ENCODE measurements at regions not wholly inside any gene's neighbourhood (a gene's known extent, or its start where the extent isn't known, plus 50 kb on each side); places are given as distances from the start of the nearest gene placed in this dataset.
"Not testable (repeated sequence)": the region's sequence is repeated elsewhere in the genome, so short reads cannot be mapped to it uniquely, and the experiment has no call there.

DNA sequence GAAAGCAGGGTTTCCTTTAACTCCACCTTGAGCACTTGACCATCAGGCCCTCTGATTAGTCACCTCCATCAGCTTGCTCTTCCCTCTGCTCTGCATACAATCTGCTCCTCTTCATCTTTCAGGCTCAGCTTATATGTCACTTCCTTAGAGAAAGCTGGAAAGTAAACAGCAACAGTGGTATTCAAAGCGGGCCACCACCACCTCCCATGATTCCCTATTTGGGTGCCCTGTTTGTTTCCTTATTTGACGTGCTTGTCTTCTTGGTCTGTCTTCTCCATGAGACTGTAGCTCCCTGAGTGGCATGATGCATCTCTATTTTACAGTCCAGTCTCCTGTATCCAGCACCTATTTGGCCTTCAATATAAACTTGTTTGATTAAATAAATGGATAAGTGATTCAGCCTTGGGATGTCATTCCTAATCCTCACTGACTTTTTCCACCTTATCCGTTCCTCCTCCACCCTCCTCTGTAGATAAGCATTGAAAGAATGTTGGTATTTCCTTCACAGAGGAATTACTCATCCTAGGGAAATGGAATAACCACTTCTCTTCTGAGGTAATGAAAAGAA lies 102.8 kb upstream of the SGK1 start:
- DNase-seq = peak; percentile 93

DNA sequence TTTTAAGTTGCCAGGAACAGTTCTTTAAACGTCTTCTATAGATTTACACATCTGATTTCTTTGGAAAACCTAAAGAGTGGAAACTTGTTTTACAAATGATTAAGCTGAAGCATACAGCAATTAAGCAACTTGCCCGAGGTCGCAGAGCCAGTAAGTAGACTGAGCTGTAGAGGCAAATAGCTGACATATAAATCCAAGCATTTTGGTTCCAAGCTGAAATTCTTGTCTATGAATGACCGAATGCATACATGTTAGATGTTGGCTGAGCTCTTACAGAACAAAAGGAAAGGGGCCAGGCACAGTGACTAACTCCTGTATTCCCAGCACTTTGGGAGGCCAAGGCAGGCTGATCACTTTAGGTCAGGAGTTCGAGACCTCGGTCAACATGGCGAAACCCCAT lies 101.8 kb upstream of the SGK1 start:
- peak; percentile 61 for DNase-seq

DNA sequence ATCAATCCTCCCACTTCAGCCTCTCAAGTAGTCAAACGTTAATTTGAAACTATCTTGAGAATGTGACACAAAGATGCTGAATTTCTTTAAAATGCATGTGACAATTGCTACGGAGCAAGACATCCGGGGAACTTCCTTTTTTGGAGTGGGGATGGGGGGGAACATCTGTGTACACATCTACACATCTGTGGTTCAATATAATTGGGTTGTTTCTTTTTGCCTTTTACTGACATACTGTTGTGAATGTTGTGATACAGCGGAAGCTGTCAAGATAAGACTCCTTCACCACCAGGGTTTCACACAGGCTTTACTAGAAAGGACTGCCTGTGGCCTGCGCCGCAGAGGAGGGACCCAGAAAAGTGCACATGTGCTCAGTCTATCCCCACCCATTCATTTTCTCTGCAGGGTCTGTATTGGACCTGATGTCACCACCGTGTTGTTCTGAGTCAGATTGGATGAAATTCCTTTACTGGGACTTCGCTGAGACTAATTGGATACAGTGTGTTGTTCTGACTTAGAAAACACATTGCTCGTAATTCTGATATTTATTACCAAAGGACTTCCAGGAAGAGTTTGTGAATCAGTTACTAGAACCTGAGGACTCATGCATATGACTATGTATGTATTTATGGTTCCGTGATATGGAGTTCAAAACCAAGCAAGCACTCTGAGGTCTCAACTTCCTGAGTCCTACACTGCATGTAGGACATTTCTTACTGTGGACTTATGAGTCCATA lies 98.7 kb upstream of the SGK1 start:
- DNase-seq = peak; percentile 97

DNA sequence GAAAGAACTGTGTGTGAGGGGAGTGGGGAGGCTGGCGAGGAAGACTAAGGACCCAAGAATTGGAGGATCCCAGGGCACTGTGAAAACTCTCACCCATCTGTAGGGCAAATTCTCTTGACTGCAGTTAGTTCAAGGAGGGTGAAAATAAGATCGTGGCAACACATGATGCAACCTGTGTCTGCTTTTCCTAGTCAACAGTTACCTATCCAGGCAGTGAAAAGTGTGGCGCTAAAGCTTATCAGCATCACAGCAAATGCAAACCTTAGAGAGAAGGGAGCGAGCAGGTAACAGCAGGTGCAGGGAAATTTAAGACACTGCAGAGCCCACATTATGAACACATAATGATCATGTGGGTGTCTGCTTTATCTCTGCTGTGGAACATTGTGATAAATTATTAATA lies 97.7 kb upstream of the SGK1 start:
- DNase-seq = no peak

DNA sequence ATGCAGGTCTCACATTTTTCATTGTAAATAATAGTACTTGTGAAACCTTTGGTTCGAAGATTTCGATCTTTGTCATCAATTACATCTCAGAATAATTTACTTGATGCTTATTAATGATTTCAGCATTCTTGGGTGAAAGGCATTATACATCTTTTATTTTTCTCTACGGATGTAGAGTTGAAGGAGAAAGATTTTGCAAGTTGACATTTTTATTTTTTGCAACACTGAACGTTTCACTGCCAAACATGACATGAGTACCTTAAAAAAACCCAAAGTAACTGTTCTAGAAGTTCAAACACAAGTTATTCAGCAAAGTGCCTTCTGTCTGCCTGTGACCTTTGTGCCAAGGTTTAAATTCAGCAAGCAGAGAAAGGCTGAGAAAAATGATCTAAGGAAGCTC lies 97.3 kb upstream of the SGK1 start:
- DNase-seq = no peak

DNA sequence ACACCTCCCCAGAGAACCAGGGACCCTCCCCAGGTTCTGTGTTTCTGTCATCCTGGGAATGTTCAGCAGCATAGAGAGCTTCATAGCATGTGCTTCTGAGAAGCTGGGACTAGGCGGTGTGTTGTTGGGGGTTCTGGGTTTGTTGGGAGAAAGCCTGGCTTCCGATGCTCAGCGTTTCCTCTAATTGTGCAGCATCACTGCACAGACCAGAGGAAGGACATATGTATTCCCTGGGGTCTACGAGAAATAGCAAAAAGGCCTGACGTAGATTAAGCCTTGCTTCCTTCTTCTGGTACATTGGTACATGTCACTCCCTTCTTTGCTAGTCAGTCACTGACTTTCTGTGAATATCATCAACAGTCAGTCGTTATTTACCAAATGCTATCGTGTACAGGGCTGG lies 96.9 kb upstream of the SGK1 start:
- no peak for DNase-seq

DNA sequence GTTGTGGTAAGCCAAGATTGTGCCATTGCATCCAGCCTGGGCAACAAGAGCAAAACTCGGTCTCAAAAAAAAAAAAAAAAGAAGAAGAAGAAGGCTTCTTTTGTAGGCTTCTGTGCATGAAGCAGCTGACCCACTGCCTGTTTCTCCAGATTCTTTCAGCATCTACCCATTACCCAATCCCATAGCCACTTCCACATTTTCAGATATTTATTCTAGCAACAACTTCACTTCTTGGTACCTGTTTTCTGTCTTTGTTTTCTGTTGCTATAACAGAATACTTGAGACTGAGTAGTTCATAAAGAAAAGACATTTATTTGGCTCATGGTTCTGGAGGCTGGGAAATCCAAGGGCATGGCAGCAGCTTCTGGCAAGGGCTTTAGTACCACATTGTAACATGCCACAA lies 95.3 kb upstream of the SGK1 start:
- no peak for DNase-seq

DNA sequence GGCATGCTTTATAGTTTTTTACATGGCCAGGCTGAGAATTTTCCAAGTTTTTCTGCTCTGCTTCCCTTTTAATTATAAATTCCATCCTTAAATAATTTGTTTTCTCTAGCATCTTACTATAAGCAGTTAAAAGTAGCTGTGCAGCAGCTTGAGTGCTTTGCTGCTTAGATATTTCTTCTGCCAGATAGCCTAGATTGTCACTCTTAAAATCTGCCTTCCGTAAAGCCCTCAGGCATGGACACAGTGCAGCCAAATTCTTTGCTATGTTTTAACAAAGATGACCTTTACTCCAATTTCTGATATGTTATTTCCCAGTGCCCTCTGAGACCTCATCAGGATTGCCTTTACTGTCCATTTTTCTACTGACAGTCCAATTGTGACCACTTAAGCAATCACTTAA lies 92.6 kb upstream of the SGK1 start:
- no peak for DNase-seq

DNA sequence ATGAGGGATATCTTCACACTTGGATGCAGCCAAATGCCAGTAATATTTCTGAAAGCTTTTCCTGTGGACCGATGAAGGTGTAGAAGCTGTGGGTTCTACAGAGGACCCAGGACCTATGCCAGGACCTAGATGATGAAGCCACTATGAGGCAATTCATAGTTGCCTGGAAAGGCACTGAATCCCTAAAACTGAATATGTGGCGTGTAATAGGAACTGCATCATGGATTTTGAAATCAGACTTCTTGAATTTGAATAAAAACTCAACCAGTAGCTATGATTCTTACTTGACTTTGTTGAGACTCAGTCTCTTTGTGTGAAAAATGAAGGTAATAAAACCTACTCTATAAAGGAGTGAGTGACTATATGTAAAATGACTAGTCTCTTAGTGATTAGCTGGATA lies 89.9 kb upstream of the SGK1 start:
- DNase-seq = no peak

DNA sequence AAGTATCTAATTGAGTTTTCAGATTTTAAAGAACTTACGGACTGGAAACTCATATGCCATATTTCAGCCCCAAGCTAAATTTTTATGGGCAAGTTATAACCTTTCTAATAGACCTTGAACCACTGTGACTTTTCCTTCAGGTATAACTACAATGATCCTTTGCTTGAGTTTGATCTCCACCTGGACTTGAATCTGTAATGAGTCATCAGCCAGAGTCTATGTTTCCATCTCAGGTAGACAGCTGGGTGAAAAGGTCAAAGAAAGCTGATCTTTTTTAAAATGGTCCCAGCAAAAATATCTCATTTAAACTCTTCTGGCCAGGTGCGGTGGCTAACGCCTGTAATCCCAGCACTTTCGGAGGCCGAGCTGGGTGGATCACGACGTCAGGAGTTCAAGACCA lies 88.4 kb upstream of the SGK1 start:
- DNase-seq = no peak

DNA sequence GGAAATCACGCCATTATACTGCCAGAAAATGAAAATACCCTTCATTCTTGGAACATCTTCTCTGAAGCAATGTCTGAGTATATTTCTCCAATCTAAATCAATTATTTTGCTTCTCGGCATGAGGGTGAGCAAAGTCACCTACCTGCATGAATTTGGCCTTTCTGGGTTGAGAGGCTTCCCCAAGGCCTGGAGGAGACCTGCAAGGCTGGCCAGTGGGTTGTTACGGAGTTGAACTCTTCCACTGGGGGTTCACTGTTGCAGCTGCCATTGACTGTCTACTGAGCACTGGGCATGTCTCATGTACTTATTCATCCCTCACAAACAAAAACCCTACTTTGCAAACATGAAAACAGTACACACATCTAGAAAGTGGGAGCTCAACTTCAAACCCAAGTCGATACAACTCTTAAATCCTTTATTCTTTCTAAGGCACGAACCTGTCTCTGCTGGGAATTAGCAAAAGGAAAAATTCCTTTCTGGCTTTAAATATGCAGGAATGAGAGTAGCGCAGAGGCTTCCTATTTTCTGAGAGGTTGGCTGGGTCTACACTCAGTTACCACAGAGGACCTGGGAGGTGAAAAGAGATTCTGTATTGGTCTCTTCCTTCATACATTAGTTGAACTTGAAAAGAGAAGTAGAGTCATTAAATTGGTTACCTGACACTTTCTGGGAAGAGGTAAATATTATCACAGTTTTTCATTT lies 87.6 kb upstream of the SGK1 start:
- no peak for DNase-seq

DNA sequence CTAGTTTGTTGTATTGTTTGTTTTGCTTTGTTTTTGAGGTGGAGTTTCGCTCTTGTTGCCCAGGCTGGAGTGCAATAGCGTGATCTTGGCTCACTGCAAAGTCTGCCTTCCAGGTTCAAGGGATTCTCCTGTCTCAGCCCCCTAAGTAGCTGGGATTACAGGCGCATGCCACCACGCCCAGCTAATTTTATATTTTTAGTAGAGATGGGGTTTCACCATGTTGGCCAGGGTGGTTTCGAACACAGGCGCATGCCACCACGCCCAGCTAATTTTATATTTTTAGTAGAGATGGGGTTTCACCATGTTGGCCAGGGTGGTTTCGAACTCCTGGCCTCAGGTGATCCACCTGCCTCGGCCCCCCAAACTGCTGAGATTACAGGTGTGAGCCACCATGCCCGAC lies 85.4 kb upstream of the SGK1 start:
- not testable (repeated sequence) for DNase-seq

DNA sequence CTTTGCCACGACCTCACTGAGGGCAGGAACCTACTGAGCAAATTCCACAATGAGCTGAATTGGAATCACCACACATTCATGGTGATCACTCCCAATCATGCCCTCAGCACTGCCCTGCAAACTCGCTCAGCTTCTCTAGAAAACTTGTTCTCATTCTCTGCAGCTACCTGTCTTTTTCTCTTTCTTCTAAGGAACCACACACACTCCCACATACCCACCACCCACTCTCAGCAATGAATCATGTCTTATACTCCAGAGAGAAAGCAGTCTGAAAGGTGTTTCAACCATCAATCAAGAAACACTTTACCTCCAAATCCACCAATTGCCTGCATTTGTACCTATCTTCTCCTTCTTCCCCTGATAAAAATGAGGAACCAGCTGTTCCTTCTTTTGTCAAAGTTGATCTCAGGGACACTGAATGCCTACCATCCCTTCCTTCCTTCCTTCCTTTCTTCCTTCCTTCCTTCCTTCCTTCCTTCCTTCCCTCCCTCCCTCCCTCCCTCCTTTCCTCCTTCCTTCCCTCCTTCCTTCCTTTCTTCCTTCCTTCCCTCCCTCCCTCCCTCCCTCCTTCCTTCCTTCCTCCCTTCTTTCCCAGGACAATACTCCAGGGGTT lies 84.6 kb upstream of the SGK1 start:
- DNase-seq = no peak

DNA sequence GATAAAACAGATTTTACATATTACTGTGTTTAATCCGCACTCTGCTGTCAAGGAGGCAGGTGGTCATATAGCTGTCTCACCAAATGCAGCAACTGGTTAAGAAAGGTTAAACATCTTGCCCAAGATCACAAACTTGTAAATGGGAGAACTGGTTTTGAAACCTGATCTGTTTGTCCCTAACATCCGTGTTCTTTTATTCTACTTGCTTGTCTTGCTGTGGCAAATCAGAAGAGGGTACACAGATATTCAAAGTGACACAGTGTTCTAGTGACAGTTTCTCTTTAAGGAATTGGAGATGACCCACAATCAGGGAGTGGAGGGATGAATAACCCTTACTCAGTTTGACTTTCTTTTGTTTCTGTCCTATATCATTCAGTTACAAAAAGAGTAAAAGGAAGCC lies 83.0 kb upstream of the SGK1 start:
- no peak for DNase-seq

DNA sequence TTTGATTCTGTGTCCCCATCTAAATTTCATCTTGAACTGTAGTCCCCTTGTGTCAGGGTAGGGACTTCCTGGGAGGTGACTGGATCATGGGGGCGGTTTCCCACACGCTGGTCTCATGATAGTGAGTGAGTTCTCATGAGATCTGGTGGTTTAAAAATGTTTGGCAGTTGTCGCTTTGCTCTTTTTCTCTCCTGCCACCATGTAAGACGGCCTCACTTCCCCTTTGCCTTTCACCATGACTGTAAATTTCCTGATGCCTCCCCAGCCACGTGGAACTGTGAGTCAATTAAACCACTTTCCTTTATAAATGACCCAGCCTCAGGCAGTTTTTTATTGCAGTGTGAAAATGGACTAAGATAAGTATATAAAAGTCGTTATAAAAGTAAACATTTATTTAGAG lies 80.5 kb upstream of the SGK1 start:
- peak; percentile 12 for DNase-seq

DNA sequence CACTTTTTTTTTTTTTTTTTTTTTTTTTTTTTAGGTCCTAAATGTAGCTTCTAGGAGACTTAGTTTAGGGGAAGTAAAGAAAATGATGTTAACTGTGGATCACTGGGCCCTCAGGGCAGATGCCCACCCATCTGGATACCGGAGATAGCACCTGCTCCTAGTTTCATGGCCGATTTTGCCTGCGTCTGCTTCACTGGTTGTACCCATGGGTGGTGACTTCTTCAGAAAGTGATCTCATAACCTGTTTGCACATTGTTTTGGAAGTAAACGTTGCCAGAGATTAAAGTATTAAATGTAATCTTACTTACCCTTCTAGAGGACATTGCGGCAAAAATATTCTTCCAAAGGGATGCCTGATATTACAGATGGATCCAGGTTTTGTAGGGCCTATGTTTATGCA lies 79.8 kb upstream of the SGK1 start:
- DNase-seq = no peak

DNA sequence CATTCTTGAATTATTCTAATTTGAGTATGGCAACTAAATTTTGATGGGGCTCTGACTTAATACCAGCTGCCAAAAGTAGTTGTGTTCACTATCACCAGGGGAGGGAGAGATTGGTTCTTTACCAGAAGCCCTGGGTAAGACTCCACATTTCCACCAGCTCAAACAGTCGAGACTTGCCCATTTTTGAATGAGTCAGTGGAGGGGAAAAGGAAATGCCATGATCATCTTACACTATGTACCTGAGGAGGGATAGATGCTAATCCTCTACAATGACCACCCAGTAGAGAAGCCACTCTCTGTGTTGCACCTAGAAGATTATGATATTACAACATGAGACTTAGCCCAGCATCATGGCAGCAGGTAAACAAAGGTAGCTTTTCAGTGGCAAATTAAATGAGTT lies 77.0 kb upstream of the SGK1 start:
- DNase-seq = no peak

DNA sequence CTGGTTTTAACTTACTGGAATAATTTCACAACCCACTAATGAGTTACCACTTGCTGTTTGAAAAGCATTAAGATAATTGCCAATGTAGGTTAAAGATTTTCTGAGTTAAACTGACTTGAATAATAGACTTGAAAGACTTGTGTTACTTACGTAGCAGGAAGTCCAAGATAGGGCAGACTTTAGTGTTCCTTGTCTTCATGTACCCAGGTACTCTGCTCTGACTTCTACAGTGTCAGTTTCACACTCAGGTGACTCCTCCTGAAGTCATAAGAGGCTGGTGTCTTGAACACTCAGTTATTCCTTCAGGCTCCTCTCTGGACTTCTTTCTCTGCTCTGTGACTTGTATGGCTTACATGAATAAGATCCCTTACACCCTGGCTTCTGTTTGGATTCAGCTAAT lies 76.3 kb upstream of the SGK1 start:
- DNase-seq = no peak

DNA sequence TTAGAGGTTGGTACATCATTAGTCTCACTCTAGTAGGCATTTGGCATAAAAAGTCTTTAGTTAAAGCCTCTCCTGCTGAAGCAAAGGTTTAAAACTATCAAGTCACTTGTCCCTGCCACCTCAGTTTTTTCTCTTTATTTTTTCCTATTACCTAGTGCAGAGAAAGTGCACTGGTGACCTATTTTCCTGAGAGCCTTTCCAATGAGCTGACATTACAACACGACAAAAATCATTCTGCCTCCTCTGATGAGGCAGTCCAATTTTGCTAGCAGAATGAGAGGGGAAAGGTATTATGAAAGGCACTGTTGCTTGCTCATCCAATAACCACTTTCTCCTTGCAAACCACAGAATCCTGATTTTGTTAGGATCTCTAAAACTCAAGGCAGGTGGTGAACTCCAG lies 73.3 kb upstream of the SGK1 start:
- no peak for DNase-seq

DNA sequence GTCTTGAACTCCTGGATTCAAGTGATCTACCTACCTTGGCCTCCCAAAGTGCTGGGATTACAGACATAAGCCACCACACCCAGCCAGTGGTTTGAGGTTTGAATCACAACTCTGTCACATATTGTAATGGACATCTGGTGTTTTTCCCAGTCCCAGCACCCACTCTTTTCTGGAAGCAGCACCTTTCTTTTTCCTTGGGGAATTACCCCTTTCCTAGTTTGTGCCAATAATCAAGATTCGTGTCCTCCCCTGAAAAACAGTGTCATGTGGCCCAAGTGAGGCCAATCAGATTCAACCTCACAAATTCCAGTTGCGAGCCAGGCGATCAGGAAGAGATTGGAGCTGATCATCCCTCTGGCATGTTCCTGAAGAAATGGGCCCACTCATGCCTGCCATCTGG lies 71.7 kb upstream of the SGK1 start:
- no peak for DNase-seq

DNA sequence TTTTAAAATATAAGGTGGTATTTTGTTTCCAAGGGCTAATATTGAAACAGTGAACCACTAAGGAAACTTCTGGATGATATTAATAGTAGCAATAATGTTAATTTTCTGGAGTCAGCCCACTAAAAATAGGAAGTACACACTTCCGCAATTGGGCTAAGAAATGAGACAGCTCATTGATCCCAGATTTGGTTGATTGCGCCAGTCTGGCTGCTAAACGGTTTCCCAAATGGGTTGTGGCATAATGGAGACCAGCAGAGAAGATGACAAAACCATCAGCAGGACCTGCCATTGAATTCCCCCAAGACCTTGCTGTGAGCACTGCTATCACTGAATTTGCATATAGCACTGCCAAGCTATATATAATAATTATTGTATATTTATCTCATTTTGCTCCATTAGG lies 71.2 kb upstream of the SGK1 start:
- no peak for DNase-seq

DNA sequence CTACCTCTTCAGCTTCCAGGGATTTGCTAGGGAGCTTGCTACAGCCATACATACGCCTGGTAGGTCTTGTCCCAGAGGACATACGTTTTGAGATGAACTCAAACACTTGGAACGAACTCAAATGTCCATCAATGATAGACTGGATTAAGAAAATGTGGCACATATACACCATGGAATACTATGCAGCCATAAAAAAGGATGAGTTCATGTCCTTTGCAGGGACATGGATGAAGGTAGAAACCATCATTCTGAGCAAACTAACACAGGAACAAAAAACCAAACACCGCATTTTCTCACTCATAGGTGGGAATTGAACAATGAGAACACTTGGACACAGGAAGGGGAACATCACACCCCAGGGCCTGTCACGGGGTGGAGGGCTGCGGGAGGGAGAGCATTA lies 68.6 kb upstream of the SGK1 start:
- DNase-seq = not testable (repeated sequence)

DNA sequence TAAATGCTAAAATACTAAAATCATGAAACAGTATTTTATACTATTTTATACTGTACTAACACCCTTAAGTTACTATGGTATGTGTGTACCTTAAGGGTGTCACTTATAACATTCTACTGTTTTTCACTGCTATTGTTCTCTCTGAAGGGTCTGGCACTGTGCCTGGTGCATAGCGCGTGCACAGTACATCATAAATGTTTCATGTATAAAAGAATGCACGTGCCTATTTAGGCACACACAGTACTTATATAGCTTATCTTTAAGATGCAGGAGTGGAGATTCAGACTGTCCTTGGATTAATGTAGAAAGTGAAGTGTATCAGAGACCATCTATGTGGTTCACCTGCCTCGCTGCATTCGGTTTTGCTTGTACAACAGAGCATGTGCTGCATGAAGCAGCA lies 64.0 kb upstream of the SGK1 start:
- DNase-seq = peak; percentile 16

DNA sequence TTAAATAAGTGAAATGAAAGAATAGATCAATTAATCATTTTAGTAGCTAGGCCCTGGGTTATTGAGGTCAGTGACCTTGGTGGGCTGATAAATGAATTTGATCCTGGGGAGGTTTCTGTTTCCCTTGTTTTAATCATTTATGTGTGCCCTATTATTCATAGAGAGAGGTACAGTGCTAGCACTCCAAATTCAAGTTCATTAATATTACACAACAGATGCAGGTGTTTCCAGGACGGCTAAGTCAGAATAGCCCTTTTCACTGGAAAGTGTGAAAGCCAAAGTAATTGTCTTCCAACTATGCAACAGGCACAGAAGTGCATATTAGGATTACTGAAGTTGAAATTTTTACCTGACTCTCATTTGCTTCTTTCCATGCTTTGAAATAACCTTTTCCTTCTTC lies 61.7 kb upstream of the SGK1 start:
- no peak for DNase-seq

Measured in fibroblast of skin of right biceps (primary cell).